T47D (cell line): ENCODE measurements at regions not wholly inside any gene's neighbourhood (a gene's known extent, or its start where the extent isn't known, plus 50 kb on each side); places are given as distances from the start of the nearest gene placed in this dataset.
"Not testable (repeated sequence)": the region's sequence is repeated elsewhere in the genome, so short reads cannot be mapped to it uniquely, and the experiment has no call there.

Experiments
- DNase-seq, 2 experiments: peaks; one replicate each; pipeline versions ENCODE4 v3.0.0 to v3.0.0-alpha.2; 2011 to 2012; ENCODE audit warnings: low read depth in 1 of 2, low spot score in 1 of 2
- JUND ChIP-seq: IDR thresholded peaks from 2 replicates; pipeline ENCODE4 v1.6.1; 2012; ENCODE audit warnings: low read depth
- in situ Hi-C: cut with HindIII; loops from 2 replicates; pipeline ENCODE4 v1.10.0; 2016; ENCODE audit warnings: low sequenced_read_pairs, low pct_unique_long_range_greater_than_20kb

DNA sequence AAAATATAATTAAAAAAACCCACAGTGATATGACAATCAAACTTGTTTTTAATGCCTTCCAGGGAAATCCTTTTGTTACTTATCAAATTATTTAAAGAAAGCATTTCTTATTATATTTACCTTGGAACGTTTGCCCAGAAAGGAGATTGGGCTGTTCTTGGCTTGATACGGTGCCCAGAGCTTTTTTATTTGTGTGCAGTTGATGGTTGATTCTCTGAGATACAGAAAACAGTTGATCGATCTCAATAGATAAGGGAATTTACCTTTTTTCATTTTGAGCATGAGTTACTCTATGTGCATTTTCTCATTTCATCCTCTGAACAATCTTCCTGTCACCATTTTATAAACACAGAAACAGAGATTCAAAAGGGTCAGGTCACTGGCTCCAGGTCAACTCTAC is 72.5 kb upstream of the NEDD9 start:
- DNase-seq = no peak
- in situ Hi-C loops = no loop called here
- no peak for TF ChIP-seq JUND

DNA sequence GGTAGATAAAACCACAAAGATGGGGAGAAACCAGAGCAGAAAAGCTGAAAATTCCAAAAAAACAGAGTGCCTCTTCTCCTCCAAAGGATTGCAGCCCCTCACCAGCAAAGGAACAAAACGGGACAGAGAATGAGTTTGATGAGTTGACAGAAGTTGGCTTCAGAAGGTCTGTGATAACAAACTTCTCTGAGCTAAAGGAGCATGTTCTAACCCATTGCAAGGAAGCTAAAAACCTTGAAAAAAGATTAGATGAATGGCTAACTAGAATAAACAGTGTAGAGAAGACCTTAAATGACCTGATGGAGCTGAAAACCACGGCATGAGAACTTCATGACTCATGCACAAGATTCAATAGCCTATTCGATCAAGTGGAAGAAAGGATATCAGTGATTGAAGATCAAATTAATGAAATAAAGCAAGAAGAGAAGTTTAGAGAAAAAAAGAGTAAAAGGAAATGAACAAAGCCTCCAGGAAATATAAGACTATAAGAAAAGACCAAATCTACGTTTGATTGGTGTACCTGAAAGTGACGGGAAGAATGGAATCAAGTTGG is 67.5 kb upstream of the NEDD9 start:
- DNase-seq, in situ Hi-C loops: not testable (repeated sequence)

- DNase-seq, in situ Hi-C loops: not testable (repeated sequence)
Measured at GRCh38 chr6:11299421-11299784, 66.9 kb upstream of the NEDD9 start.

GRCh38 chr6:11298651-11299420 is 66.4 kb upstream of the NEDD9 start:
- TF ChIP-seq JUND = no peak
- peak in 1 of 2 experiments; percentile 25 for DNase-seq
- in situ Hi-C loops = no loop called here

GRCh38 chr6:11297376-11297729 is 64.9 kb upstream of the NEDD9 start:
- DNase-seq = no peak
- in situ Hi-C loops = no loop called here
- no peak for TF ChIP-seq JUND

- TF ChIP-seq JUND = no peak
- DNase-seq = no peak
- in situ Hi-C loops = no loop called here
Measured at GRCh38 chr6:11296449-11297375, 64.2 kb upstream of the NEDD9 start.

DNA sequence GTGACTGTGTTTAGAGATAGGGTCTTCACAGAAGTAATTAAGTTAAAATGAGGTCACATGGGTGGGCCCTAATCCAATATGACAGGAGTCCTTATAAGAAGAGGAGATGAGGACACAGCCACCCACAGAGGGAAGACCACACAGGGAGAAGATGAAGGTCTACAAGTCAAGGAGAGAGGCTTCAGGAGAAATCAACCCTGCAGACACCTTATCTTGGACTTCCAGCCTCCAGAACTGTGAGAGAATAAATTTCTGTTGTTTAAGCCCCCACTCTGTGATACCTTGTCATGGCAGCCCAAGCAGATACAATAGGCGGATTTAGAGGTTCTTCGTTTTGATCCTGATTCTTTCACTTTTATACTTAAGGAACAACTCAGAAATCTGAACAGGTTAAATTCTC is 63.5 kb upstream of the NEDD9 start:
- DNase-seq = no peak
- in situ Hi-C loops = no loop called here
- TF ChIP-seq JUND = no peak

DNA sequence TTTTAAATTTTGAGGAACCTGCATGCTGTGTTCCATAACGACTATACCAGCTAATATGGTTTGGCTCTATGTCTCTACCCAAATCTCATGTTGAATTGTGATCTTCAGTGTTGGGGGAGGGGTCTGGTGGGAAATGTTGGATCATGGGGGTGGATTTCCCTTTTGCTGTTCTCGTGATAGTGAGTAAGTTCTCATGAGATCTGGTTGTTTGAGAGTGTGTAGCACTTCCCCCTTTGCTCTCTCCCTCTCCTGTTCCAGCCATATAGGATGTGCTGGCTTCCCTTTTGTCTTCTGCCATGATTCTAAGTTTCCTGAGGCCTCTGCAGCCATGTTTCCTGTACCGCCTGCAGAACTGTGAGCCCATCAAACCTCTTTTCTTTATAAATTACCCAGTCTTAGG is 61.8 kb upstream of the NEDD9 start:
- no peak for DNase-seq
- TF ChIP-seq JUND = no peak
- in situ Hi-C loops = no loop called here

DNA sequence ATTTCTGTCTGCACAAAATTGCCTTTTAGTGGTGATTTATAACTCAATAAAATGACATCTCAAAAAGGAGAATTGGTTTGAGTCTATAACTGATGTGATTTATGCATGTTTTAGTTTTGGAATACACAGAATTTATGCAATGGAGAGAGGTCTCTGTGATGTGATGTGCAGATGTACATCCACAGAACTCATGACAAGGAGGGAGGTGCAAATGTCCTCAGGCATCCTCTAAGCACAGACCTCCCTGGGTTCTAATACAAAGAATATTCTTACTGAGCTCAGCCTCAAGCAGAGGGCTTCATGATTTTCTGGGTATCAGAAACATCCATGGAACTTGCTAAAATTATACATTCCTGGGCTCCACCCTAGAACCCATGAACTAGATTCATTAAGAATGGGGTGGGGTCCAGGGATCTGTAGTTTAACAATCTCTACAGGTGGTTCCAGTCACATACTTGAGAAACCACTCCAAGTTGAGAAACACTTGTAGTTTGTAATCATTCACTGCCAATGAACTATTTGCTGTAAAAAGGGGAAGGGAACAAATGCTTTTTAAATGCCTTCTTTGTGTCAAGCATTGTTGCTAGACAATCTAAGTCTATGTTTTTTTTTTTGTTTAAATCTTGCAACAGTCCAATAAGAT is 60.2 kb upstream of the NEDD9 start:
- TF ChIP-seq JUND = no peak

DNA sequence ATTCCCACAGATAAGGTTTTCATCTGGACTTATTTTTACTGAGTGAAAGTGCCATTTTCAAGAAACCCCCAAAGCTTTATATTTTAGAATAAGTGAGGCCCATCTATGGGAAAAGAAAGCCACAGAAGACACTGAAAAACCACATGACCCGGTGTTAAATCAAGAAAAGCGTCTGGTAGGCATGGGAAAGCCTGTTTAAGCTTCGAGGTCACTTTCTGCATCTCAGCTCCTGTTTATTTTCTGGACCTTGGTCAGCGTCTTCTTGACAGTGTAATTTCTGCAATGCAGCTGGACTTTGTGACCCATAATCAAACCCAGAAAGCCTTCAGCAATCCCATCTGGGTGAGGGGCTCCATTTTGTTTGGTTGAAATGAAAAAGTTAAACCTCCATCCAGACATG is 59.6 kb upstream of the NEDD9 start:
- in situ Hi-C loops = no loop called here
- no peak for TF ChIP-seq JUND

More for the DNA sequence above, 60.2 kb upstream of the NEDD9 start:
- no peak for DNase-seq
- in situ Hi-C loops = no loop called here

GRCh38 chr6:11291582-11291981 is 59.1 kb upstream of the NEDD9 start:
- no peak for DNase-seq
- in situ Hi-C loops = no loop called here
- TF ChIP-seq JUND = no peak

More for the DNA sequence above, 59.6 kb upstream of the NEDD9 start:
- DNase-seq = no peak

- in situ Hi-C loops = no loop called here
- DNase-seq = peak in 1 of 2 experiments; percentile 9
- TF ChIP-seq JUND = no peak
Measured at GRCh38 chr6:11290027-11290426, 57.6 kb upstream of the NEDD9 start.
